ENCODE measurements at regions not wholly inside any gene's neighbourhood (a gene's known extent, or its start where the extent isn't known, plus 50 kb on each side); places are given as distances from the start of the nearest gene placed in this dataset.
"Not testable (repeated sequence)": the region's sequence is repeated elsewhere in the genome, so short reads cannot be mapped to it uniquely, and the experiment has no call there.

GRCh38 chr21:10449451-10449850 is 71.9 kb upstream of the TPTE start:
- not testable (repeated sequence) for TF ChIP-seq POLR2A (IDR thresholded peaks at IDR 0.05; ENCODE audit: low read depth, low read length); CTCF (conservative IDR thresholded peaks at IDR 0.05; ENCODE audit: low read depth, low read length); FOS (IDR thresholded peaks at IDR 0.05; ENCODE audit: low read depth, low read length); RCOR1 (IDR thresholded peaks at IDR 0.05; ENCODE audit: insufficient replicate concordance, low read length); MAFK (IDR thresholded peaks at IDR 0.05; ENCODE audit: low read depth, low read length); BHLHE40 (IDR thresholded peaks at IDR 0.05; ENCODE audit: low read depth, low read length); CHD1 (IDR thresholded peaks at IDR 0.05; ENCODE audit: low read depth, low read length)

Measured in IMR-90 (cell line).